IPS-NIHi11 (cell line): ENCODE measurements at regions not wholly inside any gene's neighbourhood (a gene's known extent, or its start where the extent isn't known, plus 50 kb on each side); places are given as distances from the start of the nearest gene placed in this dataset.
A peak's percentile ranks its signal among the peaks of the same experiment; 100 is the strongest.
"Not testable (repeated sequence)": the region's sequence is repeated elsewhere in the genome, so short reads cannot be mapped to it uniquely, and the experiment has no call there.

ENCODE experiments used
- DNase-seq: peaks from one replicate; pipeline ENCODE4 v3.0.0; 2012; ENCODE audit warnings: mixed read lengths, low spot score

DNA sequence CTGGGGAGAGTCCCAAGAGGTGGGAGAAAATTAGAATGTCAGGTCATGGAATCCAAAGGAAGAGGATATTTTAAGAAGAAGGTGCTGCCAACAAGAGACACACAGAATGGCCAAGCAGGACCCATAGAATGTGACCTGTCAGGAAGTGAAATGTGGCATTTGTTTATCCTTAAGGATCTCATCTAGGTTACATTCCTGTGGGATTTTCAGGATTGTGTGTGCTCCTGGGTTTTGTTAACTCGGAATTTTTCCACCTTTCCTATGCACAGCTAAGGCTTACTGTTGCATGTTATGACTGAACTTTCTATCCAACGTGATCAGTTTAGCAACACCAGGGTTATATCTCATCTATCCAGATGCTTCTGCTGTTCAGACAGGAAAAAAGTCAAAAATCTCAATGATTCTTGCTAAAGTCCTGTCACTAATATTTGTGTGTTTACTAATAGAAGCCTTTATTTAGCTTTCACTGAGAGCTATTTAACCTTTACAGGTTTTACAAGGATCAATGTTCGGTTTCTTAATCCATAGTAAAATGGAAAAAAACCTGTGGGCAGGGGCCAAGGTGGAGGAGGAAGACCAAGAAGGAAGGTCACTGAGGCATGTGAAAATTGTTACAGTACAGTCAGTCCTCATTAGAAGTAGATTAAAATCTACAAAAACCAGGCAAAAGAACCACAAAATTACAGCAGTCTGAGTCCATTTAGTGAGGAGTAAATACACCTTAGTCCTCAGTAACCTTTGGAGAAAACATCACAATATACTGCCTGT lies 437.8 kb upstream of the NPVF start:
- no peak for DNase-seq

DNA sequence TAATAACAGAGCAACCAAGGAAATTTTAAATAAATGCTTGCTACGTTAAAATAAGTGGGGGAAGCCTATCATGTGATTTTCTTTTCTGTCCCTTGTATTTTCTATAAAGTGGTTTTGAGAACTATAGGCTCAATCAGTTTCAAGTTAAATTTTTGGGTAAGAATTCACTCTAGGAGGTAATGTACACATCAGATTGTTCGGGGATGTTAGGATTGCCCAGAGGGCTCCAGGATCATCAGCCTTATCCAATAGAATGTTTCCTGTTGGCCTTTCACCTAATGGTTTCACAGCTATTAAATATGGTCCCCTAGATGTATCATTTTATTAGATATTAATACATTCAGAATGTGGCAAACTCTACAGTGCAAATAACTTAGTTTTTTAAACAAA lies 438.4 kb upstream of the NPVF start:
- DNase-seq = no peak

DNA sequence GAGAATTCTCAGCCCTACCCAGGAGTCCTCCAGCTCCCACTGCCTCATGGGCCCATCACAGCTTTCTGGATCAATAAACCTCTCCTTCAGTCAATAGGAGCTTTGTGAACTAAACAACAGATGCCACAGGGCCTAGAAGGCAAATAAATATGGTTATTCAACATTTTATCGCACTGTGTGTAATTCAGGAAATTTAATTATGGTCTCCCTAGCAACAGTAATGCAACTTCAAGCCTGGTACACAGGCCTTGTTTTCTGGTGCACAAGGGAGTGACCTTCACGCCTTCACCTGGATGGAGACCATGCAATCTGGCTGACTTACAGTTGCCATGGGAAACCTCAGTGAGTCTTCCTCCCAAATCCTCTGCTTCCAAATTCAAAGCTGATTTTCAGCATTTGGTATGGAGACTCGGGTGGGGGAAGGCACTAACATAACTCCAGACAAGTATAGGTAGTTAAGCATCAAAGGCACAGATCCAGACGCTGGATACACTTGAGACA lies 441.0 kb upstream of the NPVF start:
- DNase-seq = no peak

DNA sequence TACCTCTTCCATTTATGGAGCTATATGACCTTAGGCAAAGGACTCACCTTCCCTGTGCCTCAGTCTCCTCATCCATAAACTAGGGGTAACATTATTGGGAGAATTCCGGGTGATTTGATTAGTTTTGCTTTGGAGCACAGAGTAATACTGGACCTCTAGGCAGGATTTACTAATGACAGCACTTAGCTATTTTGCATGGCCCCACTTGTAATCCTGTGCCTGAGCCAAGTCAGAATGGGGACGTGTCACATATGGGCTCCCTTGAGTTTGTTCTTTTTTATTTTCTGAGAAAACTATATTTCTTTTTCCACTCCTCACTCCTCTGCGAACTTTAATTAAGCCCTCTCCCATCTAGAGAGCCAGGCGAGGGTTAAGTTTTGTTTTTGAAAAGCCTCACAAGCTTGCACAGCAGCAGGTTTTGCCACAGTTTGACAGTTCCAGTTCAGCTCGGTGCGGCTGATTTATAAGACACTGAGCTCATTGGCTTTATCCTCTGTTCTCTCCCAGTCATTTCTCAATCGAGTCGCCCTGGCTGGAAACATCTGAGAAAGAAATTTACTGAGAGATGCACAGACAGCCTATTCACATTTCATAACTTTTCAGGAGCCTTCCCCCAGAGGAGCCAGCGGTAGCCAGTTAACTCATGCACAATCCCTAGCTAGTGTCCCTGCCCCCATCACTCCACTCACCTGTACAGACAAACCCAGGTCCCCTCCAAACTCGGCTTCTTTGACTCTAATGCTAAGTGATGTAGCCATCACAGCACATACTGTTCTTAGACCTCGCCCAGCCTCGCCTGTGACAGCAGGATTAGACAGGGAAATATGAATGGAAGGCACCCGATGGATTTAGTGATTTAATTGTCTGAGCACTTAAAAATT lies 441.9 kb upstream of the NPVF start:
- no peak for DNase-seq

DNA sequence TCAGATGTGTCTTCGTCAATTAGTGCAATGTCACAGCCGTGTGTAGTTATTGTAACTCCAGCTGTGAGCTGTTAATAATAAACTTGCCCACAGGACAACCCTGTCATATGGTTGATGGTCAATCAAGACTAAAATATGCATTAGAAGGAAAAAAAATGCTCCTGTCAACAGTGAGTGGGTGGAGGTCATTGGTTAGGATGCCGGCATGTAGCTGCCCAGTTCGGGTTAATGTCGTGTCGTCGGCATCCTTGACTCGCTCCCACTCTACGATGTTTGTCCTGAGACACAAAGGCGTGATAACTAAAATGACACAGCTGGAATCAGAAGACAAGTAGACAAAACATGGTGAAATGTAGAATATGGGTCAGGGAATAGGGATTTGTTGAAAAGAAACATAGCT lies 442.8 kb upstream of the NPVF start:
- no peak for DNase-seq

DNA sequence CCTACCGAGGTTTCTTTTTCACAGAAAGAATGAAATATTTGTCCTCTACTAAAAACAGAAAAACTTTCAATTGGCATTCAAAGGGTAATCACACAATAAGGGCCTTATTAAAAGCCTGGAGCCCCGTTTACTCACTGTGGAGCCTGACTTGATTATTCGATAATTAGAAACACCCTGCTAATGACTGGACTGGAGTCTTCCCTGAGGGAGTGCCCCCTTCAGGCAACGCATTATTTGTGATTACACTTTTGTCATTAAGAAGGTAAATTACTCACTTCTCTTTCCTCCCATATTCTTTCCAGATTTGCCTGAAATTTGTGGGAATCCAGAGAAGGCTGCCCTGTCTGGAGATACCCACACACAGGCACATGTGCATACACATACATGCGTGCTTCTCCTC lies 444.2 kb upstream of the NPVF start:
- no peak for DNase-seq

DNA sequence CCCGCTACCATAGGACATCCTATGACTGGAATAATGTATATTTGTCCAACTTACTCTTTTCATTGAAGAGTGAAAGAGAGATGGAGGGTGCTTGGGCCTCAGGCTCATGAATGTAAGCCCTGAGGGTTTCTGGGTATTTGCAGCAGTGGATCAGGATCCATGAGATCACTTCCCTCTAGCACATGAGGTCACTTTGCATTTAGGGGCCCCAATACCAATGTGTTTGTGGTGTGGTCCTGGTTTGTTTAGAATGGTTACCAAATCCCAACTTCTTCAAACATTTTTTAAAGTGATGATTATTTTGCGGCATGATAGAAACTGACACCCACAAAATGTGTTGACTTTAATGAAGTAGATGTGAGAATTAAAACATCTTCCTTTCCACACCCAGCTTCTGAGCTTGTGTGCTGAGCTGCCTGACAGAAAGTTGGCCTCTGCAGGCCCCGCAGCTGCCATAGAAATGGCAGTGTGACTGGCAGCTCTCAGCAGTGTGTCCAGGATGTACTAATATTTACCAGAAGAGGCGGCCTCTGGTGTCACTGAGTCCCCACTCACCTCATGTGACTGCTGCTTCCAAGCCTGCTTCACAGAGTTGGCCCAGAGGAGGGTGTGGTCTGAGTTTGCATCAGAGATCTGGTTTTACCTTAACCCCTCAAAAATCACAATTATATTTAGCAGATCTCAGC lies 447.6 kb upstream of the NPVF start:
- DNase-seq = no peak

DNA sequence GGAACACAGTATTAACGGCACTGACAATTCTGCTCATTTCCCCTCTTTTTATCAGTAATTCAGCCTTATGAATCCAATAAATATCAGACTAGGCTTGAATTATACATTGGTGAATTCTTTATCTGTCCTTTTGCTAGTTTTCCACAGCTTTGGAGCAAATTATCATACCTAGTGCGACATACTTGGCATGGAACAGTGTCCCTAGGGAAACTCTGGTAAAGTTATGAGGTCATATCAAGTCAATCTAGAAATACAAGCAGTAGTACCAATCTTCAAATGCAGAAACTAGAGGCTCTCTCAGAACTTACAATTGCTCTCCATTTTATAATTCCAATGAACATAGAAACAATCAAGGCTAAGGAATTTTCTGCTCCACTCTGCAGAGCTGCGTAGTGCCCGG lies 449.3 kb upstream of the NPVF start:
- DNase-seq = no peak

DNA sequence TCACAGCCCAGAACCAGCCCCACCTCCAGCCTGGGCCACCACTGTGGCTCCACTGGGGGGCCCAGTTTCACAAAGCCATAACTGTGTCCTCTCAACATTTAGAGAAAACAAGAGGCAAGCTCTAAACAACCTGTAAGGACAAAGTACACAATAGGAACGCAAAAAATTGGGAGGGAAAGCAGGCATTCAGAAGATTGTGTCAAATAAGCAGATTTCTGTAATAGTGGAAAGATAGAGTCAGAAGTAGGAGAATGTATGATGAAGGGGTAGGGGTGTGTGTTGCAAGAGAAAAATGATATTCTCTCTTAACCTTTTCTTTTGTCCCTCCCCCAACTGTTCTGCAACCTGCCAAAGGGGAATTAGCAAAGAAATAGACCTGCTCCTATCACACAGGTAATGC lies 449.9 kb upstream of the NPVF start:
- DNase-seq = no peak

DNA sequence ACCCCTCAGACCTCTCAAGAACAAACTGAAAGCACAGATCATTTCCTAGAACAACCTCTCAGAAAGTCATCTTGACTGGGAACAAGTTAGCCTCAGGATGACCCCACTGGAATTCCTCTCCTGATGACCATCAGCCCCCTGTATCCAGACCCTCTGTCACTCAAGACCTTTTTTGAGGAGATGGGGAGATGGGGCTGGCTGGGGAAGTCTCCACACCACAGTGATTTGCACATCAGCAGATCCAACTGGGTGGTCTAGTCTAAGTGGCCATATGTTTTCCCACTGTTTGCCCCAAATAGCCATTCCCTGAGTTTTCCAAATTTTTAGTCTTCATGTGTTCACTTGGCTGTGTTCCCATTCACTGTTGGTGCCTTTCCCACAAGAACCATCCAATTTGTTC lies 452.4 kb upstream of the NPVF start:
- no peak for DNase-seq

DNA sequence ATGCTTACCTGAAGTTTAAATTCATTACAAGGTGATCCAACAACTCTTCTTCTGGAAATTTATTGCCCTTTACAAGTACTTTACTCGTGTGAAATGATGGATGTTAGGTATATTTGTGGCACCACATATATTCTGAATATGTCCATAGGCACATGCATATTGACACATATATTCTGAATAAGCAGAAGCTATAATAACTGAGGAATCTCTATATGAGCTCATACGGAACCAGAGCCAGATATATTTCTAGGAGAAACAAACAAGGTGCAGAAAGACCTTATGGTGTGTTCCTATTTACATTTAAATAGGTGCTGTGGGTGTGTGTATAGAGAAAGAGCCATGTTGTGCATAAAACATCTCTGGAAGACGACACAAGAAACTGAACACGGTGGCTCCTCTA lies 456.1 kb upstream of the NPVF start:
- no peak for DNase-seq

DNA sequence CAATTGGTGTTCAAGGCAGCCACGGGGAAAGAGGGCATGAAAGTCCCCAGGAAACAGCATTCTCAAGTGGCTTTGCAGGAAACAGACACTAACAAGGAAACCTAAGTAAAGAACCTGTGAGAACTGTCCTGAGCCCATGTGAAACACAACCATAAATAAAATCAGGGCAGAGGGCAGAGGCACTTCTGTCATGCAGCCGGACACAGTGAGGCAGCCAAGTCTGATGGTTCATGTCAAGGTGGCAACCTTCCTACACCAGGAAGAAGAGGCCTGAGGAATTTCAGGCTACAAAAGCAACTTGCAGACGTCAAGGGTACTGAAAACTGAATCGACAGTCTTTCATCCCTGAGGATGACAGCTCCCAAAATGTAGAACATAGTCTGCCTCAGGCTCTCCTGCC lies 458.2 kb upstream of the NPVF start:
- no peak for DNase-seq

DNA sequence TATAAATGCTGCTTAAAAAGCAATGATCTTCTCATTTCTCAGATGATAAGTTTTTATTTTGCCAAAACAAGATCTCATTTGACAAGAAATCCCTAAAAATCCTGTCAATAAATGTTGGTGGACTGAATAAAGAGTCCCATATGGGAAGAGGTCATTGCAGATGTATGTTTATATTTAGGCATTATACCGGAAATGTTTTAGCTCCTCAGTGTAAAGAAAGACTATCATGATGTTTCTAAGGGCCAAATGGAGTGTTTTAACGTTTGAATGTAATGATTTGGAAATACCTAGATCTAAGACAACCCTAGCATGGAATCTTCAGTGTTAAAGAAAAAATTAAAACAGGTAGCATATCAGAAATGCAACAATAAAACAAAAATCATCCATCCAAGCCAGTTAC lies 457.8 kb upstream of the NFE2L3 start:
- DNase-seq = no peak

DNA sequence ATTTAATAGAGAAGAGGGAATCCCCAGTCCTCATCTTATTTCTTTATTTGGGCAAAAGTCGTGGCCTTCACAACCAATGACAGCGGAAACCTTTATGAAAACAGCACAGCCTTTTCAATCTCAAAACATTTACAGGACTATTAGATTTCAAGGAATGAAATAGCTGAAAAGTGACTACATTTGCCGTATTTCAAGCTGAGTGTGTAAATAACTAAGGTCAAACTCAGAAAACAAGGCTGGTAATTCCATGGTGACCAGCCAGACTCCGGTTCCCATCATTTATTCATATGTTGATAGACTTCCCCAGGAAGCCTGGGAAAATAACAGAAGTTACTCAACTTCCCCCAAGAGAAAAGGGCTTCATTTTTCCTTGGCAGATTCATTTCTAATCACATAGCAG lies 457.3 kb upstream of the NFE2L3 start:
- DNase-seq = peak; percentile 17

DNA sequence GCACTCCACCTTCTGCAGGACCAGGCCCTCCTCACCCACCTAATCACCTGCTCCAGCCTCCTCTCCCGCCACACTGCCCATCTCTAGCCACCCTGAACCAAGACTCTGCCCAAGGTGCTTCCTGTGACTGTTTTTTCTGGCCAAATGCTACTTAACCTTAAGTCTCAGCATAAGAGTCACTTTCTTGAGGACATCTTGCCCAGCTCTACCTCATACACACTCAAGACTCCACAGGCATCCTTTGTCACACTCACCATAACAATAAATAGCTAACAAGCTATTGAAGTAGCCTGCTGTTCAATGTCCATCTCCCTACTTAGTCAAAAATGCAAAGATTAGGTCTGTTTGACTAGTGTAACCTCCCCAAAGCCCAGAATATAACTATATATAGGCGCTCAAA lies 455.4 kb upstream of the NFE2L3 start:
- DNase-seq = peak; percentile 19

DNA sequence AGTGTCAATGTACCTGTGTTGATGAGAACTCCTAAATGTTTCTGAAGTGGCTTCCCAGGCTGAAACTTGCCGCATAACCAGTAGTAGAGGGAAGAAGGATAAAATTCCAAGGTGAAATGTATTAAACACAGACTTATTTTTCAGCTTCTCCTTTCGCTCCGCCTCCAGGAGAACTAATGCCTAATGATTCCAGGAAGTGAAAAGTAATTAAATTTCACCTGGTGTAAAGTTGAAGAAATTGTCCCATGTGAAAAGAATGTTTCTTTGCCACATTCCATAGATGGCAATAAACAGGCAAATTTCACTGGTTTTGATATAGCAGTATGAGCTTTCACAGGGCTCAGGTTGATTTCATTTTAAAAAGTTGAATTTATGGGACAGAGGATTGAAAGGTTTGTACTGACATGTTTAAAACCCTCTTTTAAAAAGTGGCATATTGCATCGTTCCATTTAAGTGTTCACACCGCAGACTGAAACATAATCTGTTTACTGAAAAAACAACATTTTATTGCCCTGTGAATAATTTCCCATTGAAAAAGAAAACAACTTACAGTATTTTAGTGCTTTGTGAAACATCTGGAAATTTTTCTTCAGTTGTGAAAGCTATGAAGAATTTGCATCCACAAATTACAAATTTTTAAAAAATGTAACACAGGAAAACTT lies 453.4 kb upstream of the NFE2L3 start:
- no peak for DNase-seq

DNA sequence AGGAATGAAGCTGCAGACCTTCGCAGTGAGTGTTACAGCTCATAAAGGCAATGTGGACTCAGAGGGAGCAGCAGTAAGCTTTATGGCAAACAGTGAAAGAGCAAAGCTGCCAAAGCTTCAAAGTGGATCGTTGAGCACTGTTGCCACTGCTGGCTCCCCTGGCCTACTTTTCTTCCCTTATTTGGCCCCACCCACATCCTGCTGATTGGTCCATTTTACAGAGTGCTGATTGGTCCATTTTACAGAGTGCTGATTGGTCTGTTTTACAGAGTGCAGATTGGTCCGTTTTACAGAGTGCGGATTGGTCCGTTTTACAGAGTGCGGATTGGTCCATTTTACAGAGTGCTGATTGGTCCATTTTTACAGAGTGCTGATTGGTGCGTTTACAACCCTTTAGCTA lies 451.9 kb upstream of the NFE2L3 start:
- DNase-seq = not testable (repeated sequence)

DNA sequence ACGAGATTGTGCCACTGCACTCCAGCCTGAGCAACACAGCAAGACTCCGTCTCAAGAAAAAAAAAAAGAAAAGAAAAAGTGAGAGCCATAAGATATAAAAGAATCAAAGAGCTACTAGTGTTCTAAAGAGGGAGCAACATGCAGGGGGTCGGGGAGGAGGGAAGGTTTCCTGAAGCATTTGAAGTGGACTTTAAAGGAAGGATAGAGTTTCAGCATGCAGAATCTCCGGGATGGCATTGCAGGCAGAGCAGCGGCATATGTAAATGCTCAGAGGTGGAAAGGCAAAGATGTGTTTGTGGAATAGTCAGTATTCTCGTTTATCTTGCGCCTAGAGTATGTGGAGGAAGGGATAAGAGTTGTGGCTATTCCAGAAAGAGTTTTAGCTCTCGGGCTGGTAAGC lies 447.6 kb upstream of the NFE2L3 start:
- DNase-seq = no peak

DNA sequence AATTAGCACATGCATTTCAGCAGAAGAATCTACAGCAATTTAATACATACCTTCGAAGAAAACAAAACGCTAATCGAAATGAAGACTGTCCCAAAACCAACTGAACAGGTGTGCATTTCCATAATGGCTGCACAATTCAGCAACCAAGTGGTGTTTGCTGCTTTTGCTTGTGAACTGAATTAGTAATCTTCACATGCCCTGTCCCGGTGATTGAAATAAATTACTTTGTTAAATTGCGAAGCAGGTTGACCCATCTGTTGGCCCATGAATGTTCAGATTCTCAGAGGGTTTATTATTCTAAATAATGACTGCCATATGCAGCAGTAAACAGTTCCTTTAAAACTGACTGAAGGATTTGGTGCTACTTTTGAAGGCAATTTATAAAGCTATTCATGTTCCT lies 445.2 kb upstream of the NFE2L3 start:
- DNase-seq = no peak

DNA sequence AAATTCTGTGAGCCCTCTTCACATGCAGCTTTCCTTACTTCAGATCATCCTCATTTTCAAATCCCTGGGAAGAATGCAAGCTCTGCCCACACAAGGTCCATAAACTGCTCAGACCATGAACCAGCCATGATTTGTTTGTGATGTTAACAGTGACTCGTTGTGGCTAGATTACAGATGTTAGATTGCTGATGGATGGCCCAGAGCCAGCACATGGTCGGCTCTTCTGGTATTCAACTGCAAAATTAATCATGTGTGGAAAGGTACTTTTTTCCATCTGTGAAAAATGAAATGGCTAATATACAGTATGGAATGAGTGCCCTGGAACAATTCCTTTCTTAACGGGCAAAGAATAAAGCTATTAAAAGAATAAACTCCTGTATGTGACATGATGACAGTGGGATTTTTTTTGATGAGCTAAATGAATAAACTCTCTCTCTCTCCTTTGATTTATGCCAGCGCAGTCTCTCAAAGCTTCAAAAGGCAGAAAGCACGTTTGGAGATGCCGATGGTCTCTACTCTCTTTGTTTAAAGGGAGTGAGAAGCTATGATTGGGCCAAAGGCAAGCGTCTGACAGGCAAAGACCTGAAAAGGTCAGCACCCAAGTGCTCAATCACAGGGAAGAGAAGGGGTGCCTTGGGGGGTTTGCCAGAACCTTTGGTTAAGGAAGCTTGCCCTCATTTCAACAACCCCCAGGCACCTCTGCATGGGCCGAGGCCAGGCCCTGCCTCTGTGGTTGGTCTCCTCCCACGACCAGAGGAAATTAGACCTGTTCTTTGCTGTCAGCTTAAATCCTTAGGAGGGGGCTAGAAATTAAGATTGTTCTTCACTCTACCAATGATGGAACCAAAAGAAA lies 444.0 kb upstream of the NFE2L3 start:
- no peak for DNase-seq

DNA sequence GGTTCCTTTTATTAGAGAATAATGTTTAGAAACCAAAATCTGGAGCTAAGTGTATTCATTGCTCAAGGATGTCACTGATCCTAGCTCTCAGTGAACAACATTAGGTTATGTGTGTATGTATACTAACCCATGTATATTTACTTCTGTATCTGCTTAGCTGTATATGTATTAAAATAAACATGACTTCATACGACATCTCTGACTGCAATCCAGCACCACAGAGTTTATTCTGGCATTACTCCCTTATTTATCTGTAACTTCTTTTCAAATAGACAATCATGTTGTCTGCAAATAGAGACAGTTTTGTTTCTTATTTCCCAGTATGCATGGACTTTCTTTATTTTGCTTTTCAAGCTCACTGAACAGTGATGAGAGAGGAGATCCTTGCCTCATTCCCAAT lies 441.0 kb upstream of the NFE2L3 start:
- no peak for DNase-seq
